ENCODE measurements at regions not wholly inside any gene's neighbourhood (a gene's known extent, or its start where the extent isn't known, plus 50 kb on each side); places are given as distances from the start of the nearest gene placed in this dataset.

DNA sequence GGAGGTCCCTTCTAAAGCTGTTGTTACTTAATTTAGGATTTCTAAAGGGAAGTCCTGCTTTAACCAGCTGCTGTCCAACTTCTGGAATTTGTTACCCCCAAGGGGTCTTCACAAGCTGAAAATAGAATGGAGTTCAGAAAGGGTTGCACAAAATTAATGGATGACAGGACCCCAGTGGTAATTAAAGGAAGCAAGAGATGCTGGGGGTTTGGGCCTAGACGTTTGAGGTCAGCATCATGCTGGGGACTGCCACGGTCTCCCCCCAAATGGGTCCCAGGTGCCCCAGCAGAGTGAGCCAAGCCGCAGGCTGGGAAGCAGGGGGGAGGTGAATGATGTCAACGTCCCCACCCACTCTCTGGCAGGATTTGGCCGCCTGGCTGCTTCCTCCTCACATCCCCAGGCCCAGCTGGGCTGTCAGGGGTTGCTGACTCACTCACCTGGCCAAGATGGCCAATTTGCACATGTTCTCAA is 97.5 kb upstream of the ARAP3 start:
- no peak for DNase-seq (ENCODE audit: low read depth in 1 of 2, low spot score in 2 of 2)
- Histone ChIP-seq H4K20me1 (replicated peaks in 1 of 2; ENCODE audit: control insufficient read depth in 1 of 2, insufficient read depth in 2 of 2, low read length in 2 of 2) (no peaks in the 10 kb centered on the region), H2BK120ac (replicated peaks; ENCODE audit: low read depth, low read length) (no peak overlapping the region), H3K18ac (ENCODE audit: extremely low read depth, low read length) (no peak overlapping the region), H2BK12ac (ENCODE audit: low read depth, low read length) (no peak overlapping the region), H3K79me2 (ENCODE audit: control insufficient read depth in 1 of 2, insufficient read depth in 2 of 2, low read length in 2 of 2) (no peaks in the 10 kb centered on the region), H2AFZ (ENCODE audit: low read length) (no peak overlapping the region), H4K8ac (ENCODE audit: extremely low read depth, insufficient read depth, low read length) (no peak overlapping the region), H3K4ac (replicated peaks; ENCODE audit: insufficient read length, low read depth, low read length) (no peak overlapping the region), H3K9ac (replicated peaks in 1 of 4; ENCODE audit: extremely low read depth in 1 of 4, low read depth in 3 of 4, low read length in 3 of 4) (no peak overlapping the region), H4K91ac (replicated peaks; ENCODE audit: insufficient read length, low read length) (no peak overlapping the region), H3K27ac (ENCODE audit: low read depth, low read length) (no peak overlapping the region), H3K4me1 (replicated peaks in 1 of 4; ENCODE audit: control insufficient read depth in 3 of 4, insufficient read depth in 4 of 4, low read length in 3 of 4) (peaks cover 0 to 18% (median 9%) of the 10 kb centered on the region in 4 experiments; a peak in 6 of 7 replicates), H3K23ac (ENCODE audit: insufficient read length) (no peak overlapping the region), H3K9me3 (ENCODE audit: insufficient read depth in 2 of 2, low read depth in 1 of 2, low read length in 1 of 2) (no peaks in the 10 kb centered on the region), H3K14ac (ENCODE audit: insufficient read length) (no peak overlapping the region), H2BK20ac (ENCODE audit: low read length) (no peak overlapping the region), H4K5ac (ENCODE audit: insufficient read length, low read depth, low read length) (no peak overlapping the region), H2AK5ac (ENCODE audit: low read depth, low read length) (no peak overlapping the region), H3K56ac (replicated peaks; ENCODE audit: insufficient read length, low read depth, low read length) (no peak overlapping the region), H3K36me3 (ENCODE audit: control insufficient read depth in 2 of 4, insufficient read depth in 4 of 4, low read length in 3 of 4) (no peaks in the 10 kb centered on the region), H2BK15ac (ENCODE audit: low read length) (no peak overlapping the region), H3K23me2 (ENCODE audit: low read depth, low read length) (no peaks in the 10 kb centered on the region; the same call in 1 of the 2 replicates), H3K4me2 (ENCODE audit: insufficient read depth in 1 of 2, low read depth in 2 of 2, low read length in 2 of 2) (no peak overlapping the region), H2BK5ac (ENCODE audit: low read depth, low read length) (no peak overlapping the region), H3K27me3 (replicated peaks in 1 of 4; ENCODE audit: control insufficient read depth in 3 of 4, extremely low read depth in 1 of 4, insufficient read depth in 3 of 4, low read length in 3 of 4) (no peaks in the 10 kb centered on the region), H3K4me3 (ENCODE audit: extremely low read depth in 1 of 4, insufficient read depth in 2 of 4, low read depth in 3 of 4, low read length in 4 of 4) (no peak overlapping the region), H3K79me1 (ENCODE audit: low read depth, low read length) (no peaks in the 10 kb centered on the region)
- WGBS, 2 experiments (ENCODE audit: extremely low coverage in 1 of 2, insufficient coverage in 1 of 2, insufficient read length in 1 of 2, insufficient replicate concordance in 2 of 2, low coverage in 1 of 2, low lambda C conversion rate in 2 of 2, missing lambda C conversion rate in 1 of 2): 60% methylated on average over 5 of the region's 5 CpGs; no CpG with 5 or more reads in 1 of the 2 experiments
- TF ChIP-seq JUND (IDR thresholded peaks at IDR 0.05; ENCODE audit: low read length): 0 out of 2 replicates have a peak, but pooled peaks have one; percentile 30
- TF ChIP-seq SIN3A (conservative IDR thresholded peaks at IDR 0.05 in 1 of 2, IDR thresholded peaks at IDR 0.05 in 1 of 2; ENCODE audit: low read depth in 1 of 2, low read length in 2 of 2): peak in 1 of 2 experiments; percentile 69; a peak in 1 of 4 replicates
- no peak for TF ChIP-seq GTF2F1 (IDR thresholded peaks at IDR 0.05; ENCODE audit: borderline replicate concordance, low read depth, low read length)
- TF ChIP-seq RXRA (IDR thresholded peaks at IDR 0.05; ENCODE audit: insufficient read depth, low read depth, low read length): no peak
- no peak for FAIRE-seq
- ChIA-PET POLR2A (ENCODE audit: partially characterized antibody) (interaction anchor here (1.0 to 1.9 kb wide), 5 partner anchors 8 to 35 kb away, joined by 3 to 7 read pairs (median 4); no protein-coding TSS in a partner anchor), CTCF (ENCODE audit: partially characterized antibody) (interaction anchor here (0.7 to 5.7 kb wide), 25 partner anchors 9 to 182 kb away, joined by 3 to 41 read pairs (median 5); partner anchors contain the start of gene PCDH1)

Data from H1 (cell line).